ENCODE measurements at regions not wholly inside any gene's neighbourhood (a gene's known extent, or its start where the extent isn't known, plus 50 kb on each side); places are given as distances from the start of the nearest gene placed in this dataset.

DNA sequence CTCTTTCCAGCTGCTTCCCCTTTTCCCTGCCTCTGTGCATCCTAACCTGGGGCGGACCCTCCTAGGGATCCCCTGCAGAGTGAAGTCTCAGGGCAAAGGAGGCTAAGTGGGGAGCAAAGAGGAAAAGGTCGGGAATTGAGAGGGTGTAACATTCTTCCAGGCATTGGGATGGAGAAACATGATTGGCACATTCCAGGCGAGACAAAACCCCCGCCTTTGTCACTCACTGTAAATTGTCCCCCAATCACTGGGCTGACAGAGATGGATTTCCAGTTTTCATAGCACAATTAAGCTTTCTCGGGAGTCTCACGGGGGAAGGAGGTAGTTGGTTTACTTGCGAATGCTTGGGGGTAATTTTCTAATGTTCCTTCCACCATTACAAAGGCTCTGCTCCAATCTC lies 74.9 kb downstream of the MIAT start:
- DNase-seq, result no peak

DNA sequence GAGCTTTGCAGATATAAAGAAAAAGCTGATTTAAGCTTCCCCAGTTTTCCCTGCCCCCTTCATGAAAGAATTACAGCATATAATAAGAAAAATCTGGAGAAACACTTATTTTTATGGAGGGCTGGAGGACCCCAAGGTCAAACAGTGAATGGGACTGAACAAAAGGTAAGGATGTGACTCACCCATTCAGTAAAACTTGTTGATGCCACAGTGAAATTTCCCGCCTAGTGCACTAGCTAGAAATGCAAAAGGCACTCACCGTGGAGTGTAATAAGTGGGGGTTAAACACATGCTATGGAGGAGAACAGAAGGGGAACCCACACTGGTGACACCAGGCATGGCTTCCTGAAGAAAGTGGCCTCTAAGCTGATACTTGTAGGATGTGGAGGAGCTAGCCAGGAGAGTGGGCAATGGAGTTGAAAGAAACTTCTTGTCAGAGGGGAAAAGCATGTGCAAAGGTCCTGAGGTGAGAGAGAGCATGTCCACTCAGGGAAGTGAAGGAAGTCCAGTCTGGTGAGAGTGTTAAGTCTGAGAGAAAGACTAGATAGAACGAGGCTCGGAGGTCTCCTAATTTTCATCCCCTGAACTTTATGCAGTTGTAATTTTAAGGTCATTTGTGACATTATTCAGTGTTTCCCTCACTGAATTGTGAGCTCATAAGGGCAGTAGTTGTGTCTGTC lies 77.1 kb downstream of the MIAT start:
- no peak for DNase-seq

DNA sequence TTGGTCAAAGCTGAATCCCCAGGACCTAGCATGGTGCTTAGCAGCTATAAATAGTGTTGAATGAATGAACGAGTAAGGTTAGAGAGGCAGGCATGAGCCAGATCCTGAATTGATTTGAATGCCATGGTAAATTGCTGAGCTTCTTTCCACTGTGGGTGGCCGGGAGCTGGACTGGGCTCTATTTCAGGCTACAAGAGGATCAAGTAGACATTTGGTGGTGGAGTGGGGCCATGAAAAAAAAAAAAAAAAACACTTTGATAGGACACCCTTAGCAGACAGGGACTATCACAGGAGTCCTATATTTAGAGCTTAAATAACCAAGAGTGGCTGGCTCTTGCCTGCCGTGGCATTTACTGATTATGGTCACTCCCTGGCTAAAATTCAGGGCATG lies 77.6 kb downstream of the MIAT start:
- no peak for DNase-seq

DNA sequence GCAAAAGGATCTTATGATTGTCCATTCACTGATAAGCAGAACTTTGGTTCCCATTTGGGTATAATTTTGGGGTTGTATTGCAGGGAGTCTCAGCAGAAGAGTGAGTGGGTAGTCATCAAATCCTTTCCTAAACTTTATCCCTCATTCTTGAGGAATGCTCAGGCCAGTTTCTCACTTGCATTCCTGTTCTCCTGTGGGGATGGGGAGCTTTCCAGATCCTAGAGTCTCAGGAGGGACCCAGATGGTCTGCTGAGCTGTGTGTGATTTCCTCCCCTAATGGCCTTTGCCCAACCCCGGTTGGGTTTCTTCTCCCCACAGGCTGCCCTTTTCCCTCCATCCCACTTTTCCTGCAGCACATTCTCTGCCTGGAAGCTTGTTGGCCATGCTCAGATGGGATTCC lies 79.9 kb downstream of the MIAT start:
- no peak for DNase-seq

DNA sequence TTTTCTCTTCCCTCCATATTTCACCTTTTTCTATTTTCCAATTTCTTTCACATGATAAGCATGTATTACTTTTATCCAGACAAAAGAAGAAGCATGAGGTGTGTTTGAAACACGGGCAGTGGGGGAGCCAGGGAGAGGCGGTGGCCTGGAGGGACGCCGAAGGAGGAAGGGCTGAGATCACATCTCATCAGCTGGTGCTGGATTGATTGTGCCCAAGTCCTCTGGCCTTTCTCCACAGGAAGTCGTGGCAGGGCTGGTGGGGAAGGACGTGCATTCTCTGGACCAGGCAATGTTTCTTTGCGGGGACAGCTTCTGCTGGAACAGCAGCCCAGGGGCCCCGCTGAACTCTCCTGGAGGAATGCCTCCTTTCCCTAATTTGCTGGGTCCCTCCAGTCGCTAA lies 82.9 kb downstream of the MIAT start:
- peak in 6 of 58 donors; percentile 2 to 21 (median 6) for DNase-seq

DNA sequence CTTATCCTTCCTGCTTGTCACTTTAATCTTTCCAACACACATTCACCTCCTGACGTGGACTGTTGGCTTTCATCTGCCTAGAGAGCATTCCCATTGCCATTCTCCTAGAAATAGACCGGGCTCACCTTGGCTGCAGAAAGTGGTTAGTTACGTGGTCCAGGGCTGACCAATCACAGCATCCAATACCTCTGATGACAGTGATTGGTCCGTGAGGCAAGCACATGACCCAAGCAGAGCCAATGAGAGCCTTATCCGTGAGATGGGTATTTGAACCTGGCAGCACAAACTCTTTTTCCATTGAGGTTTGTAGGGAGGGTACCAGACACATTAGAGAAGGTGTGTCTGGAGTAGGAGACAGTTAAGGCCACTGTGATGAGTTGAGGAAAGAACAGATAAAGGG lies 85.8 kb downstream of the MIAT start:
- DNase-seq, result no peak

DNA sequence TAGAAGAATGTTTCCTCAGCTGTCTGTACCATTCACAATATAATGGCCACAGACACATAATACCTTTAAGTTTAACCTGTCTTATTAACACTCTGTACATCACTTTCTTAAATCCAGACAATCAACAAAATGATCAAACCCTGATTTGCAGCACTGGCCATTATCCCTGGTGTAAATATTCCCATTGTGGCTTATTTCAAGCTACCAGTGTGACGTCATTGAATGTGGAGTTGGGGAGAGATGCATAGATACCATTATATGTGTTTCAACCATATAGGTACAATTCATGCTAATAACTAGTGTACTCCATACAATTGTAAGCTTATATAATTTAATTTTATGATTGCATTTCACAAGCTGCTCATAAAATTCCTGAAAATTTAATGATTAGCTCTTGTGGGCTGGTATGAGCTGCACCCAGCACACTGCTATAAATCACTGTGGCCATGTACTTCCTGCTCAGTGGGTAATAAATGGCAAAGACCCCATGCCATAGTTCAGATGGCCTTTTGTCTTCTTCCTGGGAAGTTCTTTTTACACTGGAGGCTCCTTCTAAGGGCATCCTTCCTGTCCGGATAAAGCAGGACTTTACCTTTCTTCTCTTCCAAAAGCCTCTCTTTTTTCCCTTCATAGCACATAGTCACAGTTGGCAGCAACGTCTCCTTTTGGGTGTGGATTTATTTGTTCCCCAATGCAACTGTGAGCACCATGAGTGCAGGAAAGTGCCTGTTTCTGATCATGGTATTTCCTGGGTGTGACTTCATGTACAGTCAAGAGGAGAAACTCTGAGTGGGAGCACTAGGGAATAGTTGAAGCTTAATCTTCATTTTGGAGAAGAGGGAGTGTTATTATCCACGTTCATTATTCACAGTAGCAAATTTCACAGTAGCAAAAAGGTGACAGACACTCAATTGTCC lies 87.8 kb downstream of the MIAT start:
- no peak for DNase-seq

DNA sequence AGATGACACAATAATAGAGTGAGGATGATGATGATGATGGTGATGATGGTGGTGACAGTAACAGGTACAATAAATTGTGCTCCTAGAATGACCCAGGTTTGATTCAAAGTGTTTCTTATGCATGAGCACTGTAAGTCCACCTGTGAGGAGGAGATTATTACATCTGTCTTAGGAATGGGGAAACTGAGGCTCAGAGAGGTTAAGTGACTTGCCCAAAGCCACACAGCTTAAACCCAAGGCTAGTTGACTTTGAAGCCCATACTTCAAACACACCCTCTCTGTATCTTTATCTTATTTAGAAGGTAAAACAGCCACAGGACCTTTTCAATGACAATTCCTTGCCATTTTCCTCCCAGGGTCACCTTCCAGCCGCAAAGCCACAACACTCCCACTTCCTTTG lies 88.9 kb downstream of the MIAT start:
- DNase-seq, result no peak

DNA sequence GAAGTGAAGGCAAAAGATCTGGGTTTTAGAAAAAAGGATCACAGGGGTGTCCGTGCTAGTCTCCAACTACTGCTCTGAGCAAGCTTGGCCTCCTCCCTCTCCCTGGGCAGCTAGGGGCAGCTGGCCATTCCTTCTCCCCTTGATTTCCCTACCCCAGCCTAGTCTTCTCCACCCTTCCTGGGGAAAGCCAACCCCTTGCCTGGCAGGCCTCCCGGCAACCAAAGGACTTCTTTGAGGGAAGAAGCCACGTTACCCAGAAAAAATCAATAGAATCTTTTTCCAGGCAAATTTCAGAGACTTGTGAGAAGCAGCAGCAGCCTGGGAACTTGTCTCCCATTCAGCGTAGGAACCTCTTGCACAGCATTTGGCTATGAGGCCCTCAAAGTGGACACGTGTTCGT lies 91.5 kb downstream of the MIAT start:
- DNase-seq, result peak in 48 of 58 donors; percentile 5 to 84 (median 43)

DNA sequence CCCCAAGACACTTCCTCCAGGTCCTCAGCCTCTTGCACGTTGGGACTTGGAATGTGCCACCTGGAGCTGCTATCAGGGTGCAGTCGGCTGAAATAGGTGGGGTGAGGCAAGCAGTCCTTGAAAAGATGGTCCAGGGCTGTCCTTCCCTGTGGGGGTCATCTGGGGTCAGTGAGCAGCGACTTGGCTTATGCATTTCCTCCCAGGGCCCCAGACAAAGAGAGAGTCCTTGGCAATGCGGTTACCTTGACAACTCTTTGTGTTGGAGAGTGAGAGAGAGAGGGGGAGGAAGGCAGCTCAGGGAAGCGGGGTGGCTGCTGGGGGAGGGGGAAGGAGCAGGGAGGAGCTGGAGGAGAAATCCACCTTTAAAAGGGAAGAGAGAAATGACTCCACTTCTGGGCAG lies 93.8 kb downstream of the MIAT start:
- DNase-seq, result peak in 42 of 58 donors; percentile 6 to 69 (median 32)

DNA sequence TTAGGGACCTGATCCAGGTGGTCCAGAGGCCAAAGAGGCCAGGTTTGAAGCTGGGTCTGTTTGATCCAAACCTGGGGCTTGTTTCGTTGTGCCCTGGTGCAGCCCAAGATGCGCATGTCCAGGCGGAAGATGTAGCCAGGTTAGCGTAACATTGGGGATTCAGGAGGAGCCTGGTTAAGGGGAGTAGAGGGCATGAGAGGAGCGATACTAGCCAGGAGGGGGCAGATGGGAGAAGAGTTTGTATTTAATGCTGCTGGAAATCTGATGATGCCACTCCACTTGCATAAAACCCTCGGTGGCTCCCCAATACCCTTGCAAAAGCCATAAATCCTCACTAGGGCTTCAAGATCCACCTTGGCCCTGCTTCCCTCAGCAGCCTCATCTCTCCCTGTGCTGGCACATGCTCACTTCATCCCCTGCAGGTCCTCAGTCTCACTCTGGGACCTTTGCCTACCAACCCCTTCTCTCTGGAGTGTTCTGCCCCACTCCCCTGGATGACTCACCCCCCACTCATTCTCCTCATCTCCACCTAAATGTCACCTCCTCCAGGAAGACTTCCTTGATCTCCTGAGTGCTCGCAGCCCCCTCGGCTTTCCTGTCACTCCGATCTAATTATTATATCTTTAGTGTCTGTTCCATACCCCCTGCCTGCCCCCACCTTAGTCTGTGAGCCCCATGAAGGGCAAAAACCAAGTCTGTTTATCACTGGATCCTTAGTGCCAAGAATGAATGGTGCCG lies 95.9 kb downstream of the MIAT start:
- no peak for DNase-seq

DNA sequence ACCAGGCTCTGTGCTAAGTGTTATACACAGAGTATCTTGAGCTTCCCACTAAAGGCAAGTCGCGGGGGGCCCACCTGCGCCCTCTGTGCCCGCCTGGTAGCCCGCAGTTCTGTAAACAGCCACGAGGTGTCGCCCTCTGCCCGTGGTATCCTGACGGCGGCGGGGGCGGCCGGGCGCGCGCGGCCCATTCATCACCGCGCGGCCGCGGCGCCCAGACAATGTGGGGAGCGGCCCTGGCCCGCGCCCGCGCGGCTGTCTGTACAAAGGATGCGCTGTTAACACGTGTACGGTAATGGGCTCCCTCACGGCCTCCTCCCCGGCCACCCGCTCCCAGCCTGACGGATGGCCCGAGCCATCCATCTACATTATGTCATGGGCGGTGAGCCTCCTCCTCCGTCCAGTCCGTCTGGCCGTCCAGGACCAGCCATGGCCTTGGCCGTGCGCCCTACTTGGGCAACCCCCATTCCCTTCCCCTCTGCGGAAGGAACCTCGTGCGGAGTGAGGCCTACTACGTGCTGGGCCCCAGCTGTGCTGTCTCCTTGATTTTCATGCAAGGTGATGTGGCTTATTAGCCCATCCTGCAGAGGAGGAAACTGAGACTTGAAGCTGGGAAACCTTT lies 99.4 kb downstream of the MIAT start:
- peak in 50 of 58 donors; percentile 8 to 77 (median 52) for DNase-seq

DNA sequence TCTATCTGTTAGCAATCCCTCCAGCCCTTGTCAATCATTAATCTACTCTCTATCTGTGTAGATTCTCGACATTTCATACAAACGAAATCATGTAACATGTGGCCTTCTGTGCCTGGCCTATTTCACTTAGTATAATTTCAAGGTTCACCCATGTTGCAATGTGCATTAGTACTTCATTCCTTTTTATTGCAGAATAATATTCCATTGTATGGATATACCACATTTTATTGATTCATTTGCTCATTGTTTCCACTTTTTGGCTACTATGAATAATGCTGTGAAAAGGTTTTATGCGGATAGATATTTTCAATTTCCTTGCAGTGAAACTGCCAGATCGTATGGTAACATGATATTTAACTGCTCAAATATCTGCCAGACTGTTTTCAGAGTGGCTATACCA lies 100.1 kb downstream of the MIAT start:
- no peak for DNase-seq

DNA sequence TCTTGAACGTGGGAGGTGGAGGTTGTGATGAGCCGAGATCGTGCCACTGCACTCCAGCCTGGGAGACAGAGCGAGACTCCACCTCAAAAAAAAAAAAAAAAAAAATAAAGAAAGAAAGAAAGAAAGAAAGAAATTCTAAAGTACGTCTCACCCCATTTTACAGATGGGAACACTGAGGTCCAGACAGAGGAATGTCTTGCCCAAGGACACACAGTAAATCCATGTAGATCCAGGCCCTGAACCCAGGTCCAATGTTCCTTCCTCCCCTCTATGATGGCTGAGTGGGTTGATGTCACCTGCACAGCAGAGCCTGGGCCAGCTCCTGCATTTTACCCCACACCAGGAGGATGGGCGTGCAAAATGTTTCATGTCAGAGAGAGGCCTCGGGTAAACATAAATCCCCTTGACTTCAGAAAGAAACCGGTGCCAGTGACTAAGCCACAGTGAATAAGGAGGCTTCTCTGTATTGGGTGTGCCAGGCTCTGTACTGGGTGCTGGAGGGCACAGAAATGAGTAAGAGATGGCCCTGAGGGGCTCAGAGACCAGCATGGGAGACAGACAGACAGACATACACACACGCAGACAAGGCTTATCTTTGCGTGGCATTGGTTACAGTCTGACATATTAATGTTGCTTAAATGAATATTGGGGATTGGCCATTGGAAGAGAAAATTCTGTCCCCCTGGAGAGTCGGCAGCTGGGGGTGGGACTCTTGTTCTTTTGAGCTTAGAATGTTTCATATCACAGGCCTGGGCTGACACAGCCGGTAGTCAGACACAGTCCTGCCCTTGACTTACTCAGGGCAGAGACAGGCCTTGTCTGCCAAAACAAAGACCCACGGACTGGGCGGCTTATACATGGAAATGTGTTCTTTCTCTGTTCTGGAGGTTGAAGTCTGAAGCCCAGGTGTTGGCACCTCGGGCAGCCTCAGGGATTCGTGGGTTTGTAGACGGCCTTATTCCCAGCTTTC lies 105.4 kb downstream of the MIAT start:
- DNase-seq, result no peak

DNA sequence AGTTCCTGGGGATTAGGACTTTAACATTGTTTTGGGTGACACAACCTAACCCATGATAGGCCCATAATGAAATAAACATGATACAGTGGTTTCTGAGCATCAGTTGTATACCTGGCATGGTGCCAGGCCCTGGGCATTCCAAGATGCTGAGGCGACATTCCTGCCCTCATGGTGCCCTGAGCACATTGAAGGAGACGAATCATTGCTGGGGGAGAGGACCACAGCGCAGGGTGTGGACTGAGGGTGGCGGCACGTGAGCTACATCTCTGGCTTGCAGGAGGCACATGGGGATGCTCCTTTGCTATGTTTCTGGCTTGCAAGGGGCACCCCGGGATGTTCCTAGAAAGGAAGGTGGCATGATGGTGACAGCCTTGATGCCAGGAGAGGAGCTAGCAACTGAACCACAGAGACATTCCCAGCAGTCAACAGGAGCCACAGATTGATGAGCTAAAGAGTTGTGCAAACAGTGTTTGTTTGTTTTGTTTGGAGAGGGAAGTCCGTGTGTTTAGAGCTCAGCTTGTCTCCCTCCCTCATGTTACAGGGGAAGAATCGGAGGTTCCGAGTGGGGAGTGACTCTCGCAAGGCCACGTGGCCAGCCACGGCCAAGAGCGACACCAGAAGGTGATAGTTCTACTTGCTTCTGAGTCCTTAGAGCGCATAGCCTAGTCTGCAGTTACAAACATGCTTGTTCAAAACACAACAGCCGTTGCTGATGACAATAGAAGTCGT lies 106.4 kb downstream of the MIAT start:
- peak in 2 of 58 donors; percentile 5 to 6 for DNase-seq

DNA sequence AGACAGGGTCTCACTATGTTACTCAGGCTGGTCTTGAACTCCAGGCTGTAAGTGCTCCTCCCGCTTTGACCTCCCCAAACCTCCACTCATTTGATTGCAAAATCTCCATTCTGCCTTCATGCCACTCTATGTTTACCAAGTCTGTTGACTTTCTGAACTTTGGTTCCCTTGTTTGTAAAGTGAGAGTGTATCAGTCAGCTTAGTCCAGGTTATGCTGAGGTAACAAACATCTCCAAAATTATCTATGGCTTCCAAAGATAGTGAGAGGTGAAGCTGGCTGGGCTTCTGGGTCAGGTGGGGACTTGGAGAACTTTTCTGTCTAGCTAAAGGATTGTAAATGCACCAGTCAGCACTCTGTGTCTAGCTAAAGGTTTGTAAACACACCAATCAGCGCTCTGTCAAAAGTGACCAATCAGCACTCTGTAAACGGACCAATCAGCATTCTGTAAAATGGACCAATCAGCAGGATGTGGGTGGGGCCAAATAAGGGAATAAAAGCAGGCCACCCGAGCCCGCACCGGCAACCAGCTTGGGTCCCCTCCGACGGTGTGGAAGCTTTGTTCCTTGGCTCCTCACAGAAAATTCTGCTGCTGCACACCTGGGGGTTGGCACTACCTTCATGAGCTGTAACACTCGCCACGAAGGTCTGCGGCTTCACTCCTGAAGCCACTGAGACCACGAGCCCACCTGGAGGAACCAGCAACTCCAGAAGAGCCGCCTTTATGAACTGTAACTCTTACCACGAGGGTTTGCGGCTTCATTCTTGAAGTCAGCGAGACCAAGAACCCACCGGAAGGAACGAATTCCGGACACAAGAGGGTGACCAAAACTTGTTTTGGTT lies 109.3 kb downstream of the MIAT start:
- DNase-seq, result no peak

DNA sequence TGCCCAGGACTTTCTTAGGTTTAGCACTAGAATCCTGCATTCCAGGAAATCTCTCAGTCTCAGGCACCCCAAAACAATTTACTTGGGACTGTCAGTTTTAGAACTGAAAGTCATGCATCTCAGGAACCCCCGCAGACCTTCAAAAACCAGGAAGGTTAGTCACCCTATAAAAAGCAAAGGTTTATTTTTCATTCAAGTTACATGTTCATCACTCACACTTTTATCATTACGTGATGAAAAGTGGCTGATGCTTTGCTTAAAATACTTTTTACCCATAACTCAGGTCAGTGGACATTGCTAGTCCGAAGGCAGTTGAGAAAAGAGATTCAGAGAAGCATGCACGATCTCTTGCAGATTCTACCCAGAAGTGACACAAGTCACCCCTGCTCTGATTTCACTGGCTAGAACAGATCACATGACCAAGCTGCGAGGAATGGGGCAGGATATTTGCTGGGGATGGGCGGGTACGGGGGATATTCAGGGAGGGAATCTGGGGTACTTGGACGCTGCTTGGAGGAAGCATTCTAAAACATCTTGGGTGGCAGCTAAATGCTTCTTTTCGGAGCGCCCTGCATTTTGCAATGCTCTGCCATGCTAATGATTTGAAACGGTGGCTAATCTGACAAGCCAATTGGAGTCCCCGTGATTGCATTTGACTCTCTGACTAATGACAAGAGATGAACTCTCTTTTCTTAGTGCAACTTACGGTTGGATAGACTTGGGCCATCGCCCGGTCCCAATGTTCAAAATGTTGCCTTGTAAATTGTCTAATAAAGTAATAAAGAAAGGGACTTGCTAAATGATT lies 110.2 kb downstream of the MIAT start:
- DNase-seq, result peak in 8 of 58 donors; percentile 6 to 32 (median 12)

DNA sequence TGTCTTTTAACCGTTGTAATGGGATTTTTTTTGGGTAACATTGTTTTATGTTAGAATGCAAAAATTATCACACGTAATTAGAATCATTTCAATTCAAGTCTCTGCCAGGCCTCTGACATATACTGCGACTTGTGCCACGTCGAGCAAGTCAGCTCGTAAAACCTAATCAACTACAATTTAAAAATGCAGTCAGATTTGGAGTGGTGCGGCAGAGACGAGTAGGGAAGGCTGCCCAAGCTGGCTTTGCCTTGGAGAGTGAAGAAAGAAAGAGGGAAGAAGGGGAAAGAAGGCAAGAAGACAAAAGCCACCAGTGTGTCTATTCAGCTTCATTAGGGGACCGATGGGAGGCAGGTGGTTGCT lies 110.7 kb downstream of the MIAT start:
- DNase-seq, result no peak
